ENCODE measurements at regions not wholly inside any gene's neighbourhood (a gene's known extent, or its start where the extent isn't known, plus 50 kb on each side); places are given as distances from the start of the nearest gene placed in this dataset.

- no peaks in the 10 kb centered on the region for H3K27me3 ChIP-seq (replicated peaks; ENCODE audit: control insufficient read depth, insufficient read depth, low read length)
- CTCF ChIA-PET, result no interaction called here
- H3K4me1 Mint-ChIP-seq (ENCODE audit: low read depth, unreplicated experiment), result no peaks in the 10 kb centered on the region
- H3K9me3 ChIP-seq, result no peaks in the 10 kb centered on the region
- no TSS peak for BruUV-seq (replicated peaks)
- peaks cover 2% of the 10 kb centered on the region for H3K27me3 Mint-ChIP-seq (ENCODE audit: insufficient read depth, unreplicated experiment)
- H3K36me3 ChIP-seq (ENCODE audit: control insufficient read depth, insufficient read depth, low read length), result no peaks in the 10 kb centered on the region
- no peaks in the 10 kb centered on the region for H3K9me3 Mint-ChIP-seq (ENCODE audit: unreplicated experiment)
- no peaks in the 10 kb centered on the region for H3K4me1 ChIP-seq
- no peaks in the 10 kb centered on the region for H3K36me3 Mint-ChIP-seq (ENCODE audit: insufficient read depth, unreplicated experiment)
- no peak overlapping the region for H3K4me3 ChIP-seq (ENCODE audit: low read depth, low read length)
- no peak for DNase-seq
- TF ChIP-seq CTCF (IDR thresholded peaks at IDR 0.05; ENCODE audit: insufficient read depth in 1 of 2, low read depth in 1 of 2, low read length in 1 of 2, severe bottlenecking in 1 of 2, unreplicated experiment in 1 of 2), result no peak
- H3K27ac Mint-ChIP-seq (ENCODE audit: unreplicated experiment), result no peak overlapping the region
- no peak overlapping the region for H3K4me3 Mint-ChIP-seq (ENCODE audit: unreplicated experiment)
- POLR2A ChIA-PET, result no interaction called here
- intact Hi-C loops (cut with micrococcal nuclease; ENCODE audit: unreplicated experiment), result no loop called here
Observed at GRCh38 chr2:139000131-139000785, 220.1 kb upstream of the NXPH2 start.

GRCh38 chr2:138997856-138998517, 217.8 kb upstream of the NXPH2 start:
- peaks cover 2% of the 10 kb centered on the region for H3K27me3 Mint-ChIP-seq (ENCODE audit: insufficient read depth, unreplicated experiment)
- BruUV-seq (replicated peaks), result no TSS peak
- intact Hi-C loops (cut with micrococcal nuclease; ENCODE audit: unreplicated experiment), result no loop called here
- TF ChIP-seq CTCF (IDR thresholded peaks at IDR 0.05; ENCODE audit: insufficient read depth in 1 of 2, low read depth in 1 of 2, low read length in 1 of 2, severe bottlenecking in 1 of 2, unreplicated experiment in 1 of 2), result no peak
- H3K36me3 ChIP-seq (ENCODE audit: control insufficient read depth, insufficient read depth, low read length), result no peaks in the 10 kb centered on the region
- no peaks in the 10 kb centered on the region for H3K9me3 Mint-ChIP-seq (ENCODE audit: unreplicated experiment)
- H3K27ac Mint-ChIP-seq (ENCODE audit: unreplicated experiment), result no peak overlapping the region
- no peaks in the 10 kb centered on the region for H3K4me1 ChIP-seq
- H3K4me1 Mint-ChIP-seq (ENCODE audit: low read depth, unreplicated experiment), result no peaks in the 10 kb centered on the region
- H3K27me3 ChIP-seq (replicated peaks; ENCODE audit: control insufficient read depth, insufficient read depth, low read length), result no peaks in the 10 kb centered on the region
- CTCF ChIA-PET, result no interaction called here
- H3K4me3 Mint-ChIP-seq (ENCODE audit: unreplicated experiment), result no peak overlapping the region
- DNase-seq, result no peak
- POLR2A ChIA-PET, result no interaction called here
- H3K36me3 Mint-ChIP-seq (ENCODE audit: insufficient read depth, unreplicated experiment), result no peaks in the 10 kb centered on the region
- H3K9me3 ChIP-seq, result no peaks in the 10 kb centered on the region
- no peak overlapping the region for H3K4me3 ChIP-seq (ENCODE audit: low read depth, low read length)

GRCh38 chr2:138997346-138997745, 217.2 kb upstream of the NXPH2 start:
- Histone ChIP-seq H3K4me3 (ENCODE audit: low read depth, low read length) (no peak overlapping the region), H3K4me1 (no peaks in the 10 kb centered on the region), H3K9me3 (no peaks in the 10 kb centered on the region), H3K27me3 (replicated peaks; ENCODE audit: control insufficient read depth, insufficient read depth, low read length) (no peaks in the 10 kb centered on the region), H3K36me3 (ENCODE audit: control insufficient read depth, insufficient read depth, low read length) (no peaks in the 10 kb centered on the region)
- no peak for DNase-seq
- BruUV-seq (replicated peaks), result no TSS peak
- Mint-ChIP-seq H3K9me3 (ENCODE audit: unreplicated experiment) (no peaks in the 10 kb centered on the region), H3K4me3 (ENCODE audit: unreplicated experiment) (no peak overlapping the region), H3K27me3 (ENCODE audit: insufficient read depth, unreplicated experiment) (peaks cover 2% of the 10 kb centered on the region), H3K4me1 (ENCODE audit: low read depth, unreplicated experiment) (no peaks in the 10 kb centered on the region), H3K36me3 (ENCODE audit: insufficient read depth, unreplicated experiment) (no peaks in the 10 kb centered on the region), H3K27ac (ENCODE audit: unreplicated experiment) (no peak overlapping the region)
- ChIA-PET CTCF (no interaction called here), POLR2A (no interaction called here)
- no peak for TF ChIP-seq CTCF (IDR thresholded peaks at IDR 0.05; ENCODE audit: insufficient read depth in 1 of 2, low read depth in 1 of 2, low read length in 1 of 2, severe bottlenecking in 1 of 2, unreplicated experiment in 1 of 2)
- intact Hi-C loops (cut with micrococcal nuclease; ENCODE audit: unreplicated experiment), result no loop called here

Measured in Caco-2 (cell line).